ENCODE measurements at regions not wholly inside any gene's neighbourhood (a gene's known extent, or its start where the extent isn't known, plus 50 kb on each side); places are given as distances from the start of the nearest gene placed in this dataset.

DNA sequence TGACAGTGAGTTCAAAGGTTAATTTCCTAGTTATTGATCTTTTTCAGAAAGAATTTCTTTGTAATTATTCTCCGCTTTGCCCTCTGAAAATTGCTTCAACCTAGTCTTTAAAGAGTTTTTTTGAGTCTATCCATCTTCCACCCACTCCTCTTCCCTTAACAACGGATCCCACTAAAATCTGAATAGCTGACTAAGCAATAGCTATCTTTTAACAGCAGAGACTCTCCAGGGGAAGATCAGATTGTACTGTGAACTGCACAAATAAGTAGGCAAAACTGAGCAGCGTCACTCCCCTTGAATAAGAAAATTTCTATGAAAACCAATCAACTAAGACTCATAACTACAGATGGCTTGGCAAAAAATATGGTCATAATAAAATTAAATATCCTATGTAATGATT lies 127.9 kb downstream of the TUSC7 start:
- TF ChIP-seq CTCF (IDR thresholded peaks at IDR 0.05; ENCODE audit: low read depth, low read length) (no peak), EZH2phosphoT487 (IDR thresholded peaks at IDR 0.05; ENCODE audit: low read depth) (no peak)

Data from OCI-LY3 (cell line).